H1 (cell line): ENCODE measurements at regions not wholly inside any gene's neighbourhood (a gene's known extent, or its start where the extent isn't known, plus 50 kb on each side); places are given as distances from the start of the nearest gene placed in this dataset.

Experiments
- ATF3 ChIP-seq: IDR thresholded peaks from 2 replicates; pipeline ENCODE4 v1.6.1; 2011; ENCODE audit warnings: low read depth, mild to moderate bottlenecking, low read length; ENCODE audit not compliant: insufficient read depth
- BCL11A ChIP-seq, 2 experiments: IDR thresholded peaks; one replicate each; pipeline ENCODE4 v1.6.1; 2011; ENCODE audit warnings: low read depth in 2 of 2, low read length in 2 of 2, mild to moderate bottlenecking in 2 of 2
- CHD1 ChIP-seq: IDR thresholded peaks from 2 replicates; pipeline ENCODE4 v1.6.1; 2012; ENCODE audit warnings: low read depth, low read length, improper control_type of control experiment
- EGR1 ChIP-seq: IDR thresholded peaks from 2 replicates; pipeline ENCODE4 v1.6.1; 2011; ENCODE audit warnings: low read depth, low read length, borderline replicate concordance
- SAP30 ChIP-seq: fragments of 300-600 bp; sonication (generic); IDR thresholded peaks from 2 replicates; pipeline ENCODE4 v1.7.1; 2012; ENCODE audit warnings: low read length, moderate library complexity, mild to moderate bottlenecking, inconsistent platforms; ENCODE audit not compliant: insufficient read depth, insufficient replicate concordance
- SP1 ChIP-seq: IDR thresholded peaks from 2 replicates; pipeline ENCODE4 v1.6.1; 2011; ENCODE audit warnings: low read depth, low read length
- TAF7 ChIP-seq: optimal IDR thresholded peaks from 2 replicates; pipeline ENCODE3; 2011; ENCODE audit warnings: low read depth, mild to moderate bottlenecking, inconsistent platforms, low read length, moderate library complexity, borderline replicate concordance
- TBP ChIP-seq: IDR thresholded peaks from 2 replicates; pipeline ENCODE4 v1.6.1; 2011; ENCODE audit warnings: low read depth, low read length, improper control_type of control experiment

- TF ChIP-seq SP1: peak; percentile 71; the same call in 1 of the 2 replicates
- no peak for TF ChIP-seq TAF7
- no peak for TF ChIP-seq CHD1
- no peak for TF ChIP-seq SAP30
- TF ChIP-seq TBP: no peak
- 0 out of 2 replicates have a peak, but pooled peaks have one; percentile 21 for TF ChIP-seq EGR1
- no peak for TF ChIP-seq ATF3
- no peak for TF ChIP-seq BCL11A (IDR thresholded peaks at IDR 0.05; ENCODE audit: low read depth in 2 of 2, low read length in 2 of 2)
- TF ChIP-seq, all 59 proteins: peak for 6
Measured at GRCh38 chr2:47237375-47238334, 61.3 kb upstream of the CALM2 start (continued).
